Tibial nerve (tissue), 4 donors: ENCODE measurements at regions not wholly inside any gene's neighbourhood (a gene's known extent, or its start where the extent isn't known, plus 50 kb on each side); places are given as distances from the start of the nearest gene placed in this dataset.

Source experiments
- DNase-seq, 2 donors: peaks; one replicate each; pipeline ENCODE4 v3.0.0-alpha.2; 2019; ENCODE audit warnings: low spot score in 2 of 2
- H3K27ac ChIP-seq, 4 donors: fragments of 200-600 bp; sonication (generic) in 3 of 4; one replicate each; pipeline ENCODE4 v1.5.1; 2017 to 2019; ENCODE audit warnings: mild to moderate bottlenecking in 1 of 4
- H3K27me3 ChIP-seq, 2 donors: fragments of 200-600 bp; sonication (generic) in 1 of 2; one replicate each; pipeline versions ENCODE4 v1.5.1 to v1.6.0; 2017 to 2019
- H3K36me3 ChIP-seq, 3 donors: fragments of 200-600 bp; sonication (generic); one replicate each; pipeline ENCODE4 v1.5.1; 2018 to 2019
- H3K4me1 ChIP-seq, 4 donors: fragments of 200-600 bp; sonication (generic) in 3 of 4; one replicate each; pipeline ENCODE4 v1.5.1; 2017 to 2019
- H3K4me3 ChIP-seq, 4 donors: fragments of 200-600 bp; sonication (generic) in 3 of 4; one replicate each; pipeline ENCODE4 v1.5.1; 2017 to 2019; ENCODE audit warnings: mild to moderate bottlenecking in 1 of 4, moderate library complexity in 1 of 4
- H3K9me3 ChIP-seq, 4 donors: fragments of 200-600 bp; sonication (generic) in 3 of 4; one replicate each; pipeline ENCODE4 v1.5.1; 2017 to 2019
- EP300 ChIP-seq, 2 donors: sonication (generic); formaldehyde crosslinking; IDR thresholded peaks; one replicate each; pipeline ENCODE4 v1.6.1; 2017; ENCODE audit warnings: antibody characterized with exemption in 2 of 2, mild to moderate bottlenecking in 1 of 2
- POLR2A ChIP-seq, 2 donors: fragments of 450-650 bp; IDR thresholded peaks; one replicate each; pipeline ENCODE4 v1.6.1; 2017; ENCODE audit warnings: antibody characterized with exemption in 2 of 2, mild to moderate bottlenecking in 2 of 2, moderate library complexity in 2 of 2
- WGBS, 2 donors: methylation state at CpG; one replicate each; pipeline ENCODE4 v1.1.5; 2018; 5-methylcytosine and 5-hydroxymethylcytosine counted together
- TF ChIP-seq, protein P1 (sequence below), 5 experiments: fragments of 200-600 bp in 3 of 5; fragments of 450-650 bp in 2 of 5; sonication (generic) in 3 of 5; IDR thresholded peaks; one replicate each; pipeline ENCODE4 v1.5.1; 2016 to 2019; ENCODE audit warnings: antibody characterized with exemption in 5 of 5, mild to moderate bottlenecking in 3 of 5, moderate library complexity in 2 of 5

DNA sequence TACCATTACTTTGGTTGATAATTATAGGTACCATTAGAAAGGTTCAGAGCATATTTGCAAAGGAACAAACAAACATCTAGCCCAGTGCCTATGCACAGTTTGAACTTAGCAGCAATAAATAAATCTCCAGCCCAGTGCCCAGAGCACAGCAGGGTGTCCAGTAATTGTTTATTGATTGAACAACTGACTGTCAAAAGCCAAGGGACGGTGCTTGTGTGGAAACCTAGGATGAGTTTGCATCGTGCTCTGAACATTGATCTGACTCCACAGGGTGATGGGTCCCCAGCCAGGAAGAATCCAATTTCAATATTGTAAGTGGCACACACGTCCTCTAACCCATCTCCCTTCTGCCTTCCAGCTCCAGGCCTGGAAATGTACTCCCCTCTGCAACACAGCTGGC is 625.5 kb upstream of the C16orf82 start:
- WGBS, 2 donors: 47 to 76% methylated on average over 3 of the region's 3 CpGs
- peaks cover 0 to 9% (median 0%) of the 10 kb centered on the region in 4 donors for H3K9me3 ChIP-seq
- no peak overlapping the region for H3K27ac ChIP-seq
- H3K4me3 ChIP-seq: no peak overlapping the region
- H3K4me1 ChIP-seq: no peaks in the 10 kb centered on the region
- DNase-seq: no peak
- TF ChIP-seq EP300 (IDR thresholded peaks at IDR 0.05) (no peak), POLR2A (IDR thresholded peaks at IDR 0.05) (no peak)
- TF ChIP-seq, protein P1, sequence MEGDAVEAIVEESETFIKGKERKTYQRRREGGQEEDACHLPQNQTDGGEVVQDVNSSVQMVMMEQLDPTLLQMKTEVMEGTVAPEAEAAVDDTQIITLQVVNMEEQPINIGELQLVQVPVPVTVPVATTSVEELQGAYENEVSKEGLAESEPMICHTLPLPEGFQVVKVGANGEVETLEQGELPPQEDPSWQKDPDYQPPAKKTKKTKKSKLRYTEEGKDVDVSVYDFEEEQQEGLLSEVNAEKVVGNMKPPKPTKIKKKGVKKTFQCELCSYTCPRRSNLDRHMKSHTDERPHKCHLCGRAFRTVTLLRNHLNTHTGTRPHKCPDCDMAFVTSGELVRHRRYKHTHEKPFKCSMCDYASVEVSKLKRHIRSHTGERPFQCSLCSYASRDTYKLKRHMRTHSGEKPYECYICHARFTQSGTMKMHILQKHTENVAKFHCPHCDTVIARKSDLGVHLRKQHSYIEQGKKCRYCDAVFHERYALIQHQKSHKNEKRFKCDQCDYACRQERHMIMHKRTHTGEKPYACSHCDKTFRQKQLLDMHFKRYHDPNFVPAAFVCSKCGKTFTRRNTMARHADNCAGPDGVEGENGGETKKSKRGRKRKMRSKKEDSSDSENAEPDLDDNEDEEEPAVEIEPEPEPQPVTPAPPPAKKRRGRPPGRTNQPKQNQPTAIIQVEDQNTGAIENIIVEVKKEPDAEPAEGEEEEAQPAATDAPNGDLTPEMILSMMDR (IDR thresholded peaks at IDR 0.05): no peak
- H3K27me3 ChIP-seq: no peaks in the 10 kb centered on the region
- H3K36me3 ChIP-seq: no peaks in the 10 kb centered on the region

DNA sequence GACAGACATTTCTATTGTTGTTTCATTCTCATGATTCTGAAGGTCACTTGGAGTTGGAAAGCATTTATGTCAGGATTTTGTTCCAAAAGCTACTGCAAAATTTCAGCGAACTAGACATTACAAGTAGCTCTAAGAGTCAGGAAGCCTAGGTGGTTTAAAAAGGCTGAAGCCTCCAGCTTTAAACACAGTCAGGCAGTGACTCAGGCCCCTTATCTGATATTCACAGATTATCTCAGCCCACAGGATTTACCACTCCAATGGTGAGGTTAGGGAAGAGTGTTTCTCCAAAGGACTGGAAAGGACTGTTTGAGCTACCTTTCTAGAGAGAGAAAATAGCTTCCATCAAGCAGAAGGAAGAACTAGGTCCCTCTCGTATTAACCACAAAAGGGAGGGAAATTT is 624.4 kb upstream of the C16orf82 start:
- DNase-seq: no peak
- H3K27me3 ChIP-seq: no peaks in the 10 kb centered on the region
- H3K9me3 ChIP-seq: peaks cover 0 to 4% (median 0%) of the 10 kb centered on the region in 4 donors
- H3K4me3 ChIP-seq: no peak overlapping the region
- no peaks in the 10 kb centered on the region for H3K36me3 ChIP-seq
- TF ChIP-seq, protein P1 (IDR thresholded peaks at IDR 0.05): no peak
- TF ChIP-seq POLR2A (IDR thresholded peaks at IDR 0.05): no peak
- TF ChIP-seq EP300 (IDR thresholded peaks at IDR 0.05): no peak
- no peaks in the 10 kb centered on the region for H3K4me1 ChIP-seq
- H3K27ac ChIP-seq: no peak overlapping the region
- WGBS, 2 donors: 57 to 58% methylated on average over 2 of the region's 2 CpGs

DNA sequence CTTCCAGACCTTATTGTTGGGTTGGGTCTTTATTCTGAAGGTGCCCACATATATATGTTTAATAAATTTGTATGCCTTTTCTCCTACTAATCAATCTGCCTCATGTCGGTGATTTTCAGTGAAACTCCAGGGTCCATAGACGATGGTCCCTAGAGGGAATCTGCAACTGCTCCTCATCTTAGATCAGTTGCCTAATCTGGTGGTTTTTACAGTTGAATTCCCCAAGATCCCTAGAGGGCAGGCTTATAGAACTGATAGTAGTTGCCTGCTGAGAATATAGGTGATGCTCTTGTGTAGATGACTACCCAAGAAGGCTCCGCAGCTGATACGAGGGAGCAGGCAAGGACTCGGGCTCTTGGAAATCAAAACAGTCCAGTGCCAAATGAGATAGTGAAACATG is 619.2 kb upstream of the C16orf82 start:
- TF ChIP-seq, protein P1 (IDR thresholded peaks at IDR 0.05): no peak
- no peak for TF ChIP-seq POLR2A (IDR thresholded peaks at IDR 0.05)
- no peak for TF ChIP-seq EP300 (IDR thresholded peaks at IDR 0.05)

DNA sequence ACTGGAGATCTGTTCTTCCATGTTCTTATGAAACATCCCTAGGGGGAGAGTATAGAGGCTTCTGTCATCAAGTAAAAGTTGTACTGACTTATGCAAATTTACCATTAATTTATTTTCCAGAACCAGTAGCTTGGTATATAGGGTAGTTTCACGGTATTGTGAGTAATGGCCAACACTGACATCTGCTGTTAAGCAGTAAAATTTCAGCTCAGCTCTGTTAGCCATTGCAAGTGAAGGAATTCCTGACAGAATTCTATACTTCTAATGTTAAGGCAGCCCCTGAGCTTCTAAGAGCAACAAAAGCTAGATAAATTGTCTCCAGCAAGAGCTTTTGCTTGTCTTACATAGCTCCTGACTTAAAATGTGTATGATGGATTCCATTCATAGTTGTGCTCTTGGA is 613.5 kb upstream of the C16orf82 start:
- no peaks in the 10 kb centered on the region for H3K36me3 ChIP-seq
- H3K9me3 ChIP-seq: peaks cover 0 to 7% (median 0%) of the 10 kb centered on the region in 4 donors
- no peak for DNase-seq
- no peaks in the 10 kb centered on the region for H3K27me3 ChIP-seq
- no peaks in the 10 kb centered on the region for H3K4me1 ChIP-seq
- WGBS, 2 donors: 41 to 52% methylated on average over 1 of the region's 1 CpG
- no peak overlapping the region for H3K27ac ChIP-seq
- TF ChIP-seq POLR2A (IDR thresholded peaks at IDR 0.05): no peak
- TF ChIP-seq EP300 (IDR thresholded peaks at IDR 0.05): no peak
- TF ChIP-seq, protein P1 (IDR thresholded peaks at IDR 0.05): no peak
- no peak overlapping the region for H3K4me3 ChIP-seq

More for the DNA sequence above, 619.2 kb upstream of the C16orf82 start:
- Histone ChIP-seq H3K27ac (no peak overlapping the region), H3K4me3 (no peak overlapping the region), H3K27me3 (no peaks in the 10 kb centered on the region), H3K4me1 (no peaks in the 10 kb centered on the region), H3K36me3 (no peaks in the 10 kb centered on the region), H3K9me3 (no peaks in the 10 kb centered on the region)
- no peak for DNase-seq
- WGBS, 2 donors: 85 to 92% methylated on average over 5 of the region's 5 CpGs

DNA sequence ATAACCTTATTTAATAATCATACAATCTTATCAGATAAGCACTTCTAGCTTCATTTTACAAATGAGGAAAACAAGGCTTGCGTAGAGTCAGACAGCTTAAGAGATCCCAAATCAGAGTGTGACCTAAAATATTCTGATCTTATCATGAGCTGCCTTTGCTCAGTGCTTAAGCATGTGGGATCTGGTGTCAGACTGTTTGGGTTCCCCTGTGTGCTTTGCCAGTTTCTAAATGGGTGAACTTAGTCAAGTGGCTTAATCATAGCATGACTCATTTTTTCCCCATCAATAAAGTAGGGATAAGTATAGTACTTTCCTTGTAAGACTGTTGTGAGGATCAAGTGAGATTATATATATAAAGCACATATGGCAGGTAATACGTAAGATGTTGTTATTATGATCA is 612.6 kb upstream of the C16orf82 start:
- H3K4me3 ChIP-seq: no peak overlapping the region
- H3K9me3 ChIP-seq: peaks cover 0 to 7% (median 0%) of the 10 kb centered on the region in 4 donors
- H3K27ac ChIP-seq: no peak overlapping the region
- no peaks in the 10 kb centered on the region for H3K27me3 ChIP-seq
- no peak for TF ChIP-seq EP300 (IDR thresholded peaks at IDR 0.05)
- TF ChIP-seq, protein P1 (IDR thresholded peaks at IDR 0.05): no peak
- TF ChIP-seq POLR2A (IDR thresholded peaks at IDR 0.05): no peak
- DNase-seq: no peak
- H3K36me3 ChIP-seq: no peaks in the 10 kb centered on the region
- no peaks in the 10 kb centered on the region for H3K4me1 ChIP-seq
- 83 to 89% methylated on average over 2 of the region's 2 CpGs for WGBS, 2 donors
